ENCODE measurements at regions not wholly inside any gene's neighbourhood (a gene's known extent, or its start where the extent isn't known, plus 50 kb on each side); places are given as distances from the start of the nearest gene placed in this dataset.

DNA sequence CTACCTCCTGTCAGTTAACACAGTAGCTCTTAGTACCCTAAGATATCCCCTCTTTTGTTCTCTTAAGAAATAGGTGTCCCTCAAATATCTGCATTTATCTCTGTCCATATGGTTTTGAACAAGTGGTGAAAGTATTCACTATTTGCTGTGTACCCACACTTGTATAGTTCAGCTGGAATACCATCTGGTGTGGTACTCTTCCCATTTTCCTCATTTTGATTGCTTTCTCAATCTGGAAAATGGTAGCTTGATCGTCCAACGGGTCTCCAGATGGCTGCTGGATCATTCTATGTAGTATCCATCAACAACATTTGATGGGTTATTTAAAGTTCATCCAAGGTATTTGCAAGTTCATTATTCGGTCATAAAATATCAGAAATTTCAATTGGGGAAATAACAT is 100.3 kb upstream of the DPYD start:
- no peak for DNase-seq

DNA sequence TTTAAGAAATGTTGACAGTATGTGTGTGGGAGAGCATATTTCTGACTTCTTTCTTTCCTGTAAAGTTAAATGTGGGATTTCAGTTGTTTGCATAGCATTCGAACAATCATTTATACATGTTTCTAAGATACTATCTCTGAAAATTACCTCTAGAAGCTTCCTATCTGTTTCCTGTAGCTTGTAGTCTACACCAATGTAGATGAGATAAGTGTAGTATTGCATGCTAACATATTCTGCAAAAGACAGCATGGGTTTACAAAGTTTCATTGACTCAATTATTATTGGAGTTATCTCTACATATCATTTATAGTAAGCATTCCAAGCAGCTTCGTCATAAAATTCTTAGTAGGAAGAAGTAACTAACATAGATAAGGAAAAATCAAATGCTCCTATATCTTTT is 98.9 kb upstream of the DPYD start:
- no peak for DNase-seq

DNA sequence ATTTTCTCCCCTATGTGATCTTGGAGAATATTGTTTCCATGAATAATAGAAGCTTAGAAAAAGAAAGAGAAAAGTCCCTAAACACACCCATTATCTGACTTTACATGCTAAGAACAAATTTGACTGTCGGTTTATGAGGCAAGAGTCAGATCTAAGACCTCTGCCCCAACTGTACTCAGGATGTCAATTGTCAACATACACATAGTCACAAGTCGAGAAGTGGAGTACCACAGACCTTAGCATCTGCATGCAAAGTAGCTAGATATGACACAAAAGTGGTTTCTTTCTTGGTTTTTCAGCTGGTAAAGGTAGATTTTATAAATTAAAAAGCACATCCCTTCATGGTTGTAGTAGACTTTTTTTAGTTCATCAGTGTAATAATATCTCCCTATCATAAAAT is 97.2 kb upstream of the DPYD start:
- DNase-seq = no peak

DNA sequence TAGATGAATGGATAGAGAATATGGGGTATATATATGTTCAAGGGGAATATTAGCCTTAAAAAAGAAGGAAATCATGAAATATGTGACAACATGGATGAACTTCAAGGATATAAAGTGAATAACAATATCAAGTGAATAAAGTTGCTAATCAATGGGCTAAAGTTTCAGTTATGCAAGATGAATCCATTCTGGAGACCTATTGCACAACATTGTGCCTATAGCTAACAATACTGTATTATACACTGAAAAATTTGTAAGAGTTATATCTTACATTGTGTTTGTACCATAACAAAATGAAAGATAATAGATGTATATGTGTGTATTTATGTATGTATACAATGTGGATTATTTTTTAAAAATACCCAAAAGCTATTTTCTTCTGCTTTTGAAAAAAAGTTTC is 96.3 kb upstream of the DPYD start:
- no peak for DNase-seq

DNA sequence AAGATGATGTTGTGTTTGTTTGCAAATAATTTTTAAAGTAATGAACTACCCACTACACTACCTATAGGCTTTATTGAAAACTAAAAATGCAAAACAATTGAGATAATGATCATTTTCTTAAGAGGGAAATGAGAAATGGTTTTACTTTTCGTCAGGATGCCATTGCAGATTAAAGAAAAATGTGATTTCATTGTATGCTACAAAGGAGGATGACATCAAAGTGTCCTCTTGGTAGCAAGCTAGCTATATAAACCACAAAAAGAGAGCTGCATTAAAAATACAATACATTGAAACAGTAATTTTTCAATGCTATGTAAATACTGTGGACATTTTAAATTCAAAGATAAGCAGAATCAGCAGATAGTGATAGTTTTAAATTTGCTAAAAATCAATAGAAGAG is 87.5 kb upstream of the DPYD start:
- DNase-seq = no peak

DNA sequence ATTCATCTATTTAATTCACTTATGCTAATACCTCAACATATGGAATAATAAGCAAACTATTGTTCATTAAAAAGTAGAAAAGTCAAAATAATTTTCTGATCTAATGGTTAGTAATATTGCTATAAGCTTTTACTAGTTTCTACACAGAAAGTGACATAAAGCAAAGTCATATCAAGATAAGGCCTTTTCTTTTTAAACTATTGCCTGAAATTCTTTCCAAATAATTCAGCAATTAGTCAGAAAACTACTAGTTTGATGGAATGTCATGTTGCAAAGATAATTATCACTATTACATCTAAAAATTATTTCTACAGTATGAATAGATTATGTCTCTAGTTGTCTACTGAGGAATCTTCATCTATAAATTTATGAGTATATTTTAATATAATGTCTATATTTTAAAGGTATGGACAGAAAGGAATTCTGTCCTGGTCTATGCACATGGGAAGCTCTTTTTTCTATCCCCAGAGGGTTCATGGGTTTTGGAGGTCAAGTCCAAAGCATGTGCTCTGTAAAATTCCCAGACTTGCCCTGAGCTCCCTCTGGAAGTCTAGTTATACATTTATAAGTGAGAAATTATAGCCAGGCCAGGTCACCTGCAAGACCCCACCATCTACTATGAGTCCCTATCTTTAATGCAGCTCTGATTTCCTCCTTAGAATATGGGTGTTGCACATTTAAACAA is 84.6 kb upstream of the DPYD start:
- DNase-seq = peak; percentile 58

DNA sequence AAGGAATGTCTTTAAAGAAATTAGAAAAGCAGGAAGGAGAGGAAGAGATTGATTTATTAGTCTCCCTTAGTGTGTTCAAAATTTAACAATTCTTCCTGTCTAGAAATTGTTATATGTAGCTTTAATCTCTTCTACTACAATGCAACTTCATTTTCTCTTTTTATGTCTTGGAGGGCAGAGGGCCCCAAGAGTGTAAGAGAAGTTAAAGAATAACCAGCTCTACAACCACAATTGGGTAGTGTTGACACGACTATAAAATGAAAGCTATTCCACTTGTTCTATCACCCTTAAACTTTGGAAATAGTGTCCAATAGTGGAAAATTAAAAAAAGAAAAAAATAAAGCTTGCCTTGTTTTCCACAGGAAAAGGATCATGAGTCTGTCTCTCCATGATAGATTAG is 82.6 kb upstream of the DPYD start:
- DNase-seq = no peak

DNA sequence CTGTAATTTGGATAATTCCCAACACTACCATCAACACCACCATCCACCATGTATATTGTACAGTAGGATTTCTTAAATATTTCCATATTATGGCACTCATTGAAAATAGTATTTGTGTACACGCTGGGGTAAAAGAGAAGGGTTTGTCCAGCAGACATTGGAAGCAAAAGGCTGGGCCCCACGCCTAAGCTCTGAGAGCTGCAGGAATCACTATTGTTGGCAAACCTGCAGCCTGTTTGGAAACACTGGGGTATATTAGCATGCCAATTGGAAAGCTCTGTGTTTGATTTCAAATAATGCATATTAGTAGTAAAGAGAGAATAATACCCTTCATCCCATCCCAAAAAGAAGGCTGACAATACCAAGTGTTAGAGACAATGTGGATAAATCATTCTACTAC is 81.5 kb upstream of the DPYD start:
- no peak for DNase-seq

DNA sequence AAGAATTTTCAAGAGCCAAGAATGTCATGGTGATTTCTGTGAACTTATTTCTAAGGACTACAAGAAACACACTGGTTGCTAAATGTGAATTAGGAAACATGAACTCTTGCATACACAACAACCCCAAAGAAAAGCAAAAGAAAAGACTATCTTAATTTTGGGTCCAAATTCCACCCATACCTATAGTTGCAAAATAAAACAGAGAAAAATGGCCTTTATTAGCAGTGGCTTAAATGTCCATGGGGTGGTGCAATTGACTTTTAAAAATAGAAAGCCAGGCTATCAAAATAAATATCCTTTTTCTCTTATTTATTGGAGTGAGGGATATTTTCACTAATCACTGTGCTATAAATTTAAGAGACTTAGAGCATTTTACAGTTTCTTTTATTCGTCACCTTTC is 80.9 kb upstream of the DPYD start:
- DNase-seq = peak; percentile 25

DNA sequence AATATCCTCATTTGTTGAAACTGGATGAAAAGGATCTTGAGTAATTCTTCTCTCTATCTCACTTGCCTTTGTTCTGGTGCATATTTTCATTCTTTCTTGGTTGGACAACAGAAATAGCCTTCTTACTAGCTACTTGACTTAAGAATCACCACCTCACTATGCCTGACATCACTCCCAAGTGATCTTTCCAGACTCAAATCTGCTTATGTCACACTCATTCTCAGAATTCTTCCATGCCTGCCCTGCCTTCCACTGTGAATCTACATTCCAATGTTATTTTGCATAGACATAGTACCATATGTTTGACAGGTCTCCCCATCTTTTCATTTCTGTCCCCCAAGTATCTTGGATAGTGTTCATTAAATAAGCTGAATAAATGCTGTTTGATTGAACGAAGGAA is 78.5 kb upstream of the DPYD start:
- peak; percentile 88 for DNase-seq

DNA sequence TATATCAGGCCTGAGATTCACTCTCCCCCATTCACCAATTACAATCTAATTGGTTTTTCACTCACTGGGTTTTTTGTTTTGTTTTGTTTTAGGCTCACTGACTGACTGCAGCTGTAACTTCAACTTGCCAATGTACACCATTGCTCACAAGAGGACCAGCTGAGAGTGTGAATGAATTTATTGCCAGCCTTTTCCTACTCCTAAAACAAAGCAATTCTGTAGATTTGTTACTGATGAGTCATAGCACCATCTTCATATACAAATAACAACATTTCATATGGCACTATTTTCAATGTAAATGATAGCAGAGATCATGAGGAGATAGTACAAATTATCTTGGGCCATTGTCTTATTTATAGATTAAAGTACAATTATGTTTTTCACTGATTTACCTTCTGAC is 76.0 kb upstream of the DPYD start:
- peak; percentile 38 for DNase-seq

DNA sequence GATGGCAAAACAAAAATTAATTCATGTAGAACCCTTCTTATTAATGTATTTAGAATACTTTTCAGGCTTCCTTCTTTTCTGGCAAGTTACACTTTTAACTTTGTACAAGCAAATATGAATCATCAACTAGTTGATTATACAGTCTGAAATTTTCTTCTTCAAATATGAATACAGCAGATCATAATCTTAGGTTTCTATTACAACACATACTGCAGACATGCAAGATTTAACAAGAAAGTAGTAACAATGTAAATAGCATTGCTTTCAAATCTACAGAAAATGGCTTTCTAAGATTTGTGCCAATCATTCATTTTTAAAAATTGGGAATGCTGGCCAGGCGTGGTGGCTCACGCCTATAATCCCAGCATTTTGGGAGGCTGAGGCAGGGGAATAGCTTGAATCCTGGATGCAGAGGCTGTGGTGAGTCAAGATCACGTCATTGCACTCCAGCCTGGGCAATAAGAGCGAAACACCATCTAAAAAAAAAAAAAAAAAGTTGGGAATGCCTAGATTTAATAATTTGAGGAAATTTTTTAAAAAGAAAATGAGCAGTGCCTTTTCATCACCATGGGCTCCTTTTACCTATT is 68.4 kb upstream of the DPYD start:
- DNase-seq = peak; percentile 71

DNA sequence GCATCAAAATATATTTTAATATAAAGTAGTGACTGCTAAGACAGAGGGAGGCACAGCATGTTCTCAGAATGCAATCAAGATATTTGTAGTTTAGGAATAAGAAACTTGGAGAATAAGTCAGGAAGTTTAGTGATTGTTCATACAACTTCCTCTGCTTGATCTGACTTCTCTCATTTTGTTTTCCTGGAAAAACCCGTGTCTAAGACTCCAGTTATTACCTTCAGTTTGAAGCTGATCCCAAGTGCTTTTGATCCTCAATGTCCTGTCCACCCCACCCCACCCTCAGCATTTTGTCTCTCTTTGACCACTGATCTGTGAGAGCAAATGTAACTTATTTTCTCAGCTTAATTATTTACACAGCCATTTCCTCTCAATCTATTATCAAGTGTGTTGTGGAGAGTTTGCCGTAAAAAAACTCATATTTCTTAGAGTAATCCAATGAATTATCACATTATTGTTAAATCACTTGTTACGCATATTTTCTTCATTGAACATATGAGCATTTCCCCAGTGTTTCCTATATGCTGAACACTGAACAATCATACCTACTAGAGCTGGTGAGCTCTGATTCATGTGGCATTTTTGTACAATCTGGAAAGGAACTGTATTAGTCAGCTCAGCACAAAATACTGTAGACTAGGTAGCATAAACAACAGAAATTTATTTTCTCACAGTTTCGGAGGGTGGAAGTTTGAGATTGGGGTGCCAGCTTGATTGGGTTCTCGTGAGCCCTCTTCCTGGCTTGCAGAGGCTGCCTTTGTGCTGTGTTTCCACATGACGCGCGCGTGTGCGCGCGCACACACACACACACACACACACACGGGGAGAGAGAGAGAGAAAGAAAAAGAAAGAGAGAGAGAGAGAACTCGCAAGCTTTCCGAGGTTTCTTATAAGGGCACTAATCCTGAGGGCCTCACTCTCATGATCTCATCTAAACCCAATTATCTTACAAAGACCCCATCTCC is 65.5 kb upstream of the DPYD start:
- DNase-seq = peak; percentile 33

DNA sequence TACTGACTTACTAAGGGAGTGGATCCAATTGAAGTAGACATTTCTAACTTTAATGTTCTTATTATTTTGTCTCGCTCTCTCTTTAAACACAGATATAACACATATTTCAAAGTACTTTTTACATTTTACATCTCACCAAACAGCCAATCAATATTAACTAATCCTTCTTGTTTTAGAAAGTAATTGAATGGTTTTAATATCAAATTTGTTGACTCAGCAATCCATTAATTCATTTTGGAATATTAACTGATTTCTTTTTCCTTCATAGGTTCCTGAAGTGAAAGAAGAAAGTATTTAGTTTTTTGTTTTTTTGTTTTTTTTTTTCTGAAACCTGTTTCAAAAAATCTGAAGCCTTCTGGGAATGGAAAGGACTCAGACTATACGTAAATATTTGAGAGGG is 62.3 kb upstream of the DPYD start:
- no peak for DNase-seq

DNA sequence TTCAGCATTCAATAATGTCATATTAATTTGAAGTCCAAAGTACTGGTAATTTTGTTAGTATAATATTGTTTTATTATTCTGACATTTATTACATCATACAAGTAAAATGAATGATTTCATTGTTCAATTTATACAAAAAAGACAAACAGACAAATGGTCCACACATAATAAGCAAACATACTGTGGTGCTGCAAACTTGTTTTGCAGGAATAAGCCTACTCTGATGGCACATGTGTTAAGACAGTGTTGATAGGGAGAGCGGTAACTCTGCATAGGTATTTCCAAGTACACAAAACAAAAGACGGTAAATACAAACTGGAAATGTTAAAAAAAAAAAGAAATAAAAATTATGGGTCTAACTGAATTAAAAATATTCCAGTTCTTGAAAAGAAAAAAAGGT is 59.7 kb upstream of the DPYD start:
- no peak for DNase-seq

DNA sequence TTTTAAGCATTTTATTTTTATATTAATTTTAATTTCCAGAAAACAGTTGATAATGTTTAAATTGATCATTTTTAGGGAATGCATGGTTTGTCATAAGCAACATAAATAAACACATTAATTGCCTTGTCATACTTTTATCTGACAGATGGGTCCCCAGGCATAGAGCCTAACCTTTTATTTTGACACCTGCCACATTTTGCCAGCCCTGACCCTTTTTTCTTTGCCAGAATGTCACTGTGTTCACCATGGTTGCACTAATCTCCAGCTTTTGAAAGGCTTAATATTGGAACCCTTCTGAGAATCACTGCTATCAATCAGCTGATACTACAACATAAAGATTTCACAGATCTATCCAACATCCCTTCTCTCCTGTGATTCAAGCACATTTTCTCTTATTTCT is 56.0 kb upstream of the DPYD start:
- no peak for DNase-seq
